Skeletal muscle tissue (tissue), 3 donors: ENCODE measurements at regions not wholly inside any gene's neighbourhood (a gene's known extent, or its start where the extent isn't known, plus 50 kb on each side); places are given as distances from the start of the nearest gene placed in this dataset.

Experiments
- H3K27ac ChIP-seq: one replicate; pipeline ENCODE4 v1.7.0; 2013; ENCODE audit warnings: mild to moderate bottlenecking, low read depth, low read length, inconsistent platforms
- H3K27me3 ChIP-seq, 3 donors: one replicate each; pipeline ENCODE4 v1.7.0; 2013; ENCODE audit warnings: low read length in 3 of 3; ENCODE audit not compliant: control insufficient read depth in 3 of 3, insufficient read depth in 3 of 3
- H3K36me3 ChIP-seq, 3 donors: one replicate each; pipeline ENCODE4 v1.7.0; 2013; ENCODE audit warnings: low read length in 3 of 3; ENCODE audit not compliant: control insufficient read depth in 3 of 3, insufficient read depth in 3 of 3
- H3K4me1 ChIP-seq, 3 donors: one replicate each; pipeline ENCODE4 v1.7.0; 2013; ENCODE audit warnings: low read length in 3 of 3, mild to moderate bottlenecking in 3 of 3; ENCODE audit not compliant: control insufficient read depth in 3 of 3, insufficient read depth in 3 of 3
- H3K4me3 ChIP-seq, 3 donors: one replicate each; pipeline ENCODE4 v1.7.0; 2013; ENCODE audit warnings: low read length in 3 of 3
- H3K9ac ChIP-seq, 3 donors: one replicate each; pipeline ENCODE4 v1.7.0; 2013; ENCODE audit warnings: low read length in 3 of 3, mild to moderate bottlenecking in 3 of 3, moderate library complexity in 2 of 3, low read depth in 1 of 3
- H3K9me3 ChIP-seq, 3 donors: one replicate each; pipeline ENCODE4 v1.7.0; 2013; ENCODE audit warnings: low read length in 3 of 3; ENCODE audit not compliant: control insufficient read depth in 3 of 3
- donor health status: Osteomylitis.

DNA sequence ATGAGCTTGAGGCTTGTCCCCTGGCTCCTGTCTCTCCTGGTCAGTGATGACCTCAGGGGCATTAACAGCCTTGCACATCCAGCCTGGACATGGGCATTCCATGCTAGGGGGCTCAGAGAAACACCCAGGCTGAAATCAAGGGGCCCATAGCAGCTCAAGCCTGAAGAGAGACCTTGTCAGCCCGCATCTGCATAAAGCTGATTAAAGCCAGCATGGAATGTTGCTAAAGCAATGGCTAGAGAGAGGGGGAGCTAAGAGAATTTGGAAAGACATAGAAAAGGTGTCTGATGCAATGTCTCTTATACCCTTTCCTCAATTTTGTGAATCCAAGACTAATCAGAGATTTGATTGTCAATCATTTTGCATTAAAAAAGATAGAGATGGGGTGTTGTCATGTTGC, 51.4 kb upstream of the WSCD1 start:
- Histone ChIP-seq H3K9ac (no peak overlapping the region), H3K36me3 (no peaks in the 10 kb centered on the region), H3K9me3 (no peaks in the 10 kb centered on the region), H3K27me3 (peaks cover 0 to 8% (median 6%) of the 10 kb centered on the region in 3 donors), H3K4me1 (no peaks in the 10 kb centered on the region), H3K4me3 (no peak overlapping the region), H3K27ac (no peak overlapping the region)

DNA sequence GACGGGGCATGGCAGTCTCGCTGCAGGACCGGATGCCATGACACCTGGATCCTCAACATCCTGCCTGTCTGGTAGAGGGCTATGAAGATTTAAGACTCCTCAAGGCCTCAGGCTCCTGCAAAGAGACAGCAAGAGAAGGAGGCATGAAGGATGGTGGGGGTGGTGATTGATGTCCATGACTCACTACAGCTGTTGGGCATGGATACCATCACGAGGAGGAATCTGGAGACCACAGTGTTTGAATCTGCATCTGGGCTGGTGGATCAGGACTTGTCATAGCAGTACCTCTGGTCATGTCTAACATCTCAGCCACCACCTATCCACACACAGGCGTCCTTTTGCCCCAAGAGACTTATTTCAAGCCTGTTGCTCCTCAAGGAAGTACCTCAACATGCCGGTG, 50.2 kb upstream of the WSCD1 start:
- Histone ChIP-seq H3K27ac (no peak overlapping the region), H3K9ac (no peak overlapping the region), H3K4me1 (no peaks in the 10 kb centered on the region), H3K9me3 (no peaks in the 10 kb centered on the region), H3K36me3 (no peaks in the 10 kb centered on the region), H3K4me3 (no peak overlapping the region), H3K27me3 (peaks cover 0 to 8% (median 6%) of the 10 kb centered on the region in 3 donors)

DNA sequence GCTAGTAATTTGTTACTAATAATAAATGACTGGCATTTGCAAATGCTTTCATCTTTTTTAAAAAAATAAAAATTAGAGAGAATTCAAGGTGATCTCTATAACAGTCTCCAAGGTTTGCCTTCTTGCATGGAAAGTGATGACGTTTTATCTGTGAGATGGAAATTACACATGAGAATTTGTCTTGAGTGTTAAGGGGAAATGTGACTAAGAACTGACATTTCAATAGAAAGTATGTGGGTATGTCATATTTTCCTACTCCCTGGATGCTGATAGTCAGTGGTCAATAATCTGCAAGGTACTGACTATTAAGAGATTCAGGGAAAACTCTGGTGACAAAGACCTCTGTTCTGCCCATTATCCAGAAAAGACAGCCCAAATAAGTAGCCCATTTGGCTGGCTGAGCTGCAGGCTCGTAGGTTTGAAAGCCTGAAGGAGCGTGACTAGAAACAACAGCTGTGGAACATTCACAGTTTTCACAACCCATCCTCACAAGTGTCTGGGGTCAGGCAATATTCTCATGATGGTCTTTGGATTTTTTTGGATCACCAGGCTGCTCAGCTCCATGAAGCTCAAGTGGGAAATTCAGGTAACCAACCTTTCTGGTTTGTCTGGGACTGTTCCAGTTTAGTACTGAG, 49.7 kb upstream of the WSCD1 start:
- H3K4me3 ChIP-seq = no peak overlapping the region
- no peaks in the 10 kb centered on the region for H3K36me3 ChIP-seq
- no peaks in the 10 kb centered on the region for H3K4me1 ChIP-seq
- H3K27me3 ChIP-seq = peaks cover 0 to 8% (median 6%) of the 10 kb centered on the region in 3 donors
- H3K9ac ChIP-seq = no peak overlapping the region
- no peak overlapping the region for H3K27ac ChIP-seq
- H3K9me3 ChIP-seq = no peaks in the 10 kb centered on the region
